ENCODE measurements at regions not wholly inside any gene's neighbourhood (a gene's known extent, or its start where the extent isn't known, plus 50 kb on each side); places are given as distances from the start of the nearest gene placed in this dataset.

- DNase-seq, result no peak
Measured at GRCh38 chr12:95411466-95411865, 62.5 kb upstream of the METAP2 start.

- no peak for DNase-seq
Measured at GRCh38 chr12:95412482-95413311, 61.3 kb upstream of the METAP2 start.

GRCh38 chr12:95413576-95413975 lies 60.4 kb upstream of the METAP2 start:
- no peak for DNase-seq

GRCh38 chr12:95415451-95415850 lies 58.5 kb upstream of the METAP2 start:
- DNase-seq, result no peak

GRCh38 chr12:95416111-95416636 lies 57.8 kb upstream of the METAP2 start:
- DNase-seq, result no peak

- no peak for DNase-seq
Measured at GRCh38 chr12:95417372-95417771, 56.6 kb upstream of the METAP2 start.

- DNase-seq, result no peak
Measured at GRCh38 chr12:95418142-95418541, 55.8 kb upstream of the METAP2 start.

All from muscle of arm (tissue), 1 donor.